ENCODE measurements at regions not wholly inside any gene's neighbourhood (a gene's known extent, or its start where the extent isn't known, plus 50 kb on each side); places are given as distances from the start of the nearest gene placed in this dataset.
"Not testable (repeated sequence)": the region's sequence is repeated elsewhere in the genome, so short reads cannot be mapped to it uniquely, and the experiment has no call there.

- H2BK15ac ChIP-seq (ENCODE audit: low read length); H2BK120ac ChIP-seq (replicated peaks; ENCODE audit: low read depth, low read length); H3K9me3 ChIP-seq (ENCODE audit: insufficient read depth in 2 of 2, low read depth in 1 of 2, low read length in 1 of 2); H3K4me1 ChIP-seq (replicated peaks in 1 of 4; ENCODE audit: control insufficient read depth in 3 of 4, insufficient read depth in 4 of 4, low read length in 3 of 4); H3K23ac ChIP-seq (ENCODE audit: insufficient read length); H4K8ac ChIP-seq (ENCODE audit: extremely low read depth, insufficient read depth, low read length); H3K4ac ChIP-seq (replicated peaks; ENCODE audit: insufficient read length, low read depth, low read length); H2BK5ac ChIP-seq (ENCODE audit: low read depth, low read length); H4K20me1 ChIP-seq (replicated peaks in 1 of 2; ENCODE audit: control insufficient read depth in 1 of 2, insufficient read depth in 2 of 2, low read length in 2 of 2); H3K9ac ChIP-seq (replicated peaks in 1 of 4; ENCODE audit: extremely low read depth in 1 of 4, low read depth in 3 of 4, low read length in 3 of 4); H3K14ac ChIP-seq (ENCODE audit: insufficient read length); H2BK20ac ChIP-seq (ENCODE audit: low read length); H4K91ac ChIP-seq (replicated peaks; ENCODE audit: insufficient read length, low read length); H2AK5ac ChIP-seq (ENCODE audit: low read depth, low read length); H3K56ac ChIP-seq (replicated peaks; ENCODE audit: insufficient read length, low read depth, low read length); H3K27ac ChIP-seq (ENCODE audit: low read depth, low read length); DNase-seq (ENCODE audit: low read depth in 1 of 2, low spot score in 2 of 2); FAIRE-seq; H2BK12ac ChIP-seq (ENCODE audit: low read depth, low read length); H4K5ac ChIP-seq (ENCODE audit: insufficient read length, low read depth, low read length); H3K4me3 ChIP-seq (ENCODE audit: extremely low read depth in 1 of 4, insufficient read depth in 2 of 4, low read depth in 3 of 4, low read length in 4 of 4); H3K27me3 ChIP-seq (replicated peaks in 1 of 4; ENCODE audit: control insufficient read depth in 3 of 4, extremely low read depth in 1 of 4, insufficient read depth in 3 of 4, low read length in 3 of 4); H3K4me2 ChIP-seq (ENCODE audit: insufficient read depth in 1 of 2, low read depth in 2 of 2, low read length in 2 of 2); H3K23me2 ChIP-seq (ENCODE audit: low read depth, low read length); H3K18ac ChIP-seq (ENCODE audit: extremely low read depth, low read length); H3K79me1 ChIP-seq (ENCODE audit: low read depth, low read length); CTCF ChIA-PET (ENCODE audit: partially characterized antibody); POLR2A ChIA-PET (ENCODE audit: partially characterized antibody); H3K36me3 ChIP-seq (ENCODE audit: control insufficient read depth in 2 of 4, insufficient read depth in 4 of 4, low read length in 3 of 4); H2AFZ ChIP-seq (ENCODE audit: low read length); H3K79me2 ChIP-seq (ENCODE audit: control insufficient read depth in 1 of 2, insufficient read depth in 2 of 2, low read length in 2 of 2): not testable (repeated sequence)
- 85% methylated on average over 4 of the region's 4 CpGs; no CpG with 5 or more reads in 1 of the 2 experiments for WGBS, 2 experiments (ENCODE audit: extremely low coverage in 1 of 2, insufficient coverage in 1 of 2, insufficient read length in 1 of 2, insufficient replicate concordance in 2 of 2, low coverage in 1 of 2, low lambda C conversion rate in 2 of 2, missing lambda C conversion rate in 1 of 2)
These were observed 1415.2 kb downstream of the KHDRBS2 start for GRCh38 chr6:60870779-60871178.

Measured in H1 (cell line).